VCaP (cell line): ENCODE measurements at regions not wholly inside any gene's neighbourhood (a gene's known extent, or its start where the extent isn't known, plus 50 kb on each side); places are given as distances from the start of the nearest gene placed in this dataset.

Source experiments
- H3K27ac ChIP-seq: fragments of 450-650 bp; 2 replicates; pipeline ENCODE4 v1.5.1; 2017
- CTCF ChIP-seq: fragments of 450-650 bp; conservative IDR thresholded peaks from 2 replicates; pipeline ENCODE4 v1.5.1; 2017; ENCODE audit warnings: mild to moderate bottlenecking, moderate library complexity

GRCh38 chr17:70454377-70454776, 285.0 kb downstream of the KCNJ2 start:
- no peak overlapping the region for H3K27ac ChIP-seq
- TF ChIP-seq CTCF, result no peak

GRCh38 chr17:70454908-70455307, 285.6 kb downstream of the KCNJ2 start:
- no peak for TF ChIP-seq CTCF

GRCh38 chr17:70464995-70465394, 295.7 kb downstream of the KCNJ2 start:
- no peak overlapping the region for H3K27ac ChIP-seq
- no peak for TF ChIP-seq CTCF

More at GRCh38 chr17:70454908-70455307, 285.6 kb downstream of the KCNJ2 start:
- no peak overlapping the region for H3K27ac ChIP-seq

- no peak for TF ChIP-seq CTCF
- no peak overlapping the region for H3K27ac ChIP-seq
Observed at GRCh38 chr17:70468661-70469060, 299.3 kb downstream of the KCNJ2 start.

- no peak overlapping the region for H3K27ac ChIP-seq
- TF ChIP-seq CTCF, result no peak
Observed at GRCh38 chr17:70473049-70473448, 303.7 kb downstream of the KCNJ2 start.

- no peak for TF ChIP-seq CTCF
- no peak overlapping the region for H3K27ac ChIP-seq
Observed at GRCh38 chr17:70476368-70476767, 307.0 kb downstream of the KCNJ2 start.

GRCh38 chr17:70478902-70479301, 309.6 kb downstream of the KCNJ2 start:
- H3K27ac ChIP-seq, result no peak overlapping the region
- TF ChIP-seq CTCF, result no peak

- TF ChIP-seq CTCF, result no peak
Observed at GRCh38 chr17:70479779-70480178, 310.4 kb downstream of the KCNJ2 start.

More at GRCh38 chr17:70479779-70480178, 310.4 kb downstream of the KCNJ2 start:
- H3K27ac ChIP-seq, result no peak overlapping the region
